Mucosa of stomach (tissue), 1 donor: ENCODE measurements at regions not wholly inside any gene's neighbourhood (a gene's known extent, or its start where the extent isn't known, plus 50 kb on each side); places are given as distances from the start of the nearest gene placed in this dataset.

Experiments used
- H3K27me3 ChIP-seq: one replicate; pipeline ENCODE4 v1.7.0; 2013; ENCODE audit warnings: mild to moderate bottlenecking, low read length; ENCODE audit not compliant: control insufficient read depth, insufficient read depth
- H3K36me3 ChIP-seq: one replicate; pipeline ENCODE4 v1.7.0; 2013; ENCODE audit warnings: low read length; ENCODE audit not compliant: control insufficient read depth, insufficient read depth
- H3K4me1 ChIP-seq: one replicate; pipeline ENCODE4 v1.7.0; 2013; ENCODE audit warnings: mild to moderate bottlenecking, low read length; ENCODE audit not compliant: control insufficient read depth, insufficient read depth
- H3K4me3 ChIP-seq: one replicate; pipeline ENCODE4 v1.7.0; 2013; ENCODE audit warnings: low read length
- H3K9ac ChIP-seq: one replicate; pipeline ENCODE4 v1.7.0; 2013; ENCODE audit warnings: mild to moderate bottlenecking, low read length, moderate library complexity
- H3K9me3 ChIP-seq: one replicate; pipeline ENCODE4 v1.7.0; 2013; ENCODE audit warnings: mild to moderate bottlenecking, low read length, moderate library complexity; ENCODE audit not compliant: control insufficient read depth
- donor health status: Pancreatic carcinoma.

- Histone ChIP-seq H3K27me3 (no peaks in the 10 kb centered on the region), H3K36me3 (no peaks in the 10 kb centered on the region), H3K9ac (no peak overlapping the region), H3K4me3 (no peak overlapping the region), H3K4me1 (no peaks in the 10 kb centered on the region), H3K9me3 (no peaks in the 10 kb centered on the region)
Observed at GRCh38 chr3:177978946-177979345, 557.3 kb upstream of the KCNMB2 start.

- H3K27me3 ChIP-seq: no peaks in the 10 kb centered on the region
- H3K9ac ChIP-seq: no peak overlapping the region
- H3K4me3 ChIP-seq: no peak overlapping the region
- H3K36me3 ChIP-seq: no peaks in the 10 kb centered on the region
- H3K4me1 ChIP-seq: no peaks in the 10 kb centered on the region
- no peaks in the 10 kb centered on the region for H3K9me3 ChIP-seq
Observed at GRCh38 chr3:177979703-177980102, 556.5 kb upstream of the KCNMB2 start.

GRCh38 chr3:177981576-177981975, 554.7 kb upstream of the KCNMB2 start:
- Histone ChIP-seq H3K9me3 (no peaks in the 10 kb centered on the region), H3K9ac (no peak overlapping the region), H3K36me3 (no peaks in the 10 kb centered on the region), H3K4me1 (no peaks in the 10 kb centered on the region), H3K4me3 (no peak overlapping the region), H3K27me3 (no peaks in the 10 kb centered on the region)

GRCh38 chr3:177982034-177982433, 554.2 kb upstream of the KCNMB2 start:
- Histone ChIP-seq H3K9ac (no peak overlapping the region), H3K9me3 (no peaks in the 10 kb centered on the region), H3K36me3 (no peaks in the 10 kb centered on the region), H3K4me3 (no peak overlapping the region), H3K4me1 (no peaks in the 10 kb centered on the region), H3K27me3 (no peaks in the 10 kb centered on the region)

GRCh38 chr3:177983320-177983719, 552.9 kb upstream of the KCNMB2 start:
- Histone ChIP-seq H3K9ac (no peak overlapping the region), H3K9me3 (no peaks in the 10 kb centered on the region), H3K4me1 (no peaks in the 10 kb centered on the region), H3K27me3 (no peaks in the 10 kb centered on the region), H3K36me3 (no peaks in the 10 kb centered on the region), H3K4me3 (no peak overlapping the region)

- H3K27me3 ChIP-seq: no peaks in the 10 kb centered on the region
- no peaks in the 10 kb centered on the region for H3K9me3 ChIP-seq
- H3K9ac ChIP-seq: no peak overlapping the region
- H3K36me3 ChIP-seq: no peaks in the 10 kb centered on the region
- H3K4me3 ChIP-seq: no peak overlapping the region
- peaks cover 5% of the 10 kb centered on the region for H3K4me1 ChIP-seq
Observed at GRCh38 chr3:177992993-177993970, 543.0 kb upstream of the KCNMB2 start.

GRCh38 chr3:177994976-177995375, 541.3 kb upstream of the KCNMB2 start:
- Histone ChIP-seq H3K36me3 (no peaks in the 10 kb centered on the region), H3K4me1 (peaks cover 5% of the 10 kb centered on the region), H3K9me3 (no peaks in the 10 kb centered on the region), H3K4me3 (no peak overlapping the region), H3K9ac (no peak overlapping the region), H3K27me3 (no peaks in the 10 kb centered on the region)

GRCh38 chr3:177995381-177996085, 540.7 kb upstream of the KCNMB2 start:
- Histone ChIP-seq H3K9me3 (no peaks in the 10 kb centered on the region), H3K27me3 (no peaks in the 10 kb centered on the region), H3K9ac (no peak overlapping the region), H3K36me3 (no peaks in the 10 kb centered on the region), H3K4me1 (peaks cover 5% of the 10 kb centered on the region), H3K4me3 (no peak overlapping the region)

- H3K4me1 ChIP-seq: peaks cover 5% of the 10 kb centered on the region
- no peak overlapping the region for H3K9ac ChIP-seq
- no peaks in the 10 kb centered on the region for H3K36me3 ChIP-seq
- no peaks in the 10 kb centered on the region for H3K9me3 ChIP-seq
- H3K4me3 ChIP-seq: no peak overlapping the region
- no peaks in the 10 kb centered on the region for H3K27me3 ChIP-seq
Observed at GRCh38 chr3:178001670-178002101, 534.5 kb upstream of the KCNMB2 start.

- Histone ChIP-seq H3K4me3 (no peak overlapping the region), H3K9me3 (no peaks in the 10 kb centered on the region), H3K27me3 (no peaks in the 10 kb centered on the region), H3K9ac (no peak overlapping the region), H3K36me3 (no peaks in the 10 kb centered on the region), H3K4me1 (peaks cover 3% of the 10 kb centered on the region)
Observed at GRCh38 chr3:178002113-178002512, 534.1 kb upstream of the KCNMB2 start.

GRCh38 chr3:178003756-178004155, 532.5 kb upstream of the KCNMB2 start:
- Histone ChIP-seq H3K9ac (no peak overlapping the region), H3K36me3 (no peaks in the 10 kb centered on the region), H3K4me3 (no peak overlapping the region), H3K4me1 (no peaks in the 10 kb centered on the region), H3K9me3 (no peaks in the 10 kb centered on the region), H3K27me3 (no peaks in the 10 kb centered on the region)

GRCh38 chr3:178005961-178006360, 530.3 kb upstream of the KCNMB2 start:
- H3K4me1 ChIP-seq: no peaks in the 10 kb centered on the region
- no peak overlapping the region for H3K4me3 ChIP-seq
- no peaks in the 10 kb centered on the region for H3K27me3 ChIP-seq
- H3K9me3 ChIP-seq: no peaks in the 10 kb centered on the region
- no peaks in the 10 kb centered on the region for H3K36me3 ChIP-seq
- no peak overlapping the region for H3K9ac ChIP-seq
